ENCODE measurements at regions not wholly inside any gene's neighbourhood (a gene's known extent, or its start where the extent isn't known, plus 50 kb on each side); places are given as distances from the start of the nearest gene placed in this dataset.
"Not testable (repeated sequence)": the region's sequence is repeated elsewhere in the genome, so short reads cannot be mapped to it uniquely, and the experiment has no call there.

GRCh38 chr5:97234380-97234779, 51.3 kb upstream of the RIOK2 start:
- TF ChIP-seq POLR2AphosphoS5 (IDR thresholded peaks at IDR 0.05; ENCODE audit: borderline replicate concordance, low read depth, low read length); EZH2 (IDR thresholded peaks at IDR 0.05): not testable (repeated sequence)

All from SK-N-MC (cell line).